B cell (primary cell): ENCODE measurements at regions not wholly inside any gene's neighbourhood (a gene's known extent, or its start where the extent isn't known, plus 50 kb on each side); places are given as distances from the start of the nearest gene placed in this dataset.

Source experiments
- CTCF ChIP-seq: fragments of 200-600 bp; IDR thresholded peaks from one replicate; pipeline ENCODE4 v1.8.0; 2022; ENCODE audit warnings: antibody characterized with exemption, mild to moderate bottlenecking
- EZH2 ChIP-seq: IDR thresholded peaks from 2 replicates; pipeline ENCODE4 v1.6.1; 2012; ENCODE audit warnings: borderline replicate concordance, low read depth, mild to moderate bottlenecking, moderate library complexity, low read length; ENCODE audit not compliant: insufficient read depth, poor library complexity, severe bottlenecking

DNA sequence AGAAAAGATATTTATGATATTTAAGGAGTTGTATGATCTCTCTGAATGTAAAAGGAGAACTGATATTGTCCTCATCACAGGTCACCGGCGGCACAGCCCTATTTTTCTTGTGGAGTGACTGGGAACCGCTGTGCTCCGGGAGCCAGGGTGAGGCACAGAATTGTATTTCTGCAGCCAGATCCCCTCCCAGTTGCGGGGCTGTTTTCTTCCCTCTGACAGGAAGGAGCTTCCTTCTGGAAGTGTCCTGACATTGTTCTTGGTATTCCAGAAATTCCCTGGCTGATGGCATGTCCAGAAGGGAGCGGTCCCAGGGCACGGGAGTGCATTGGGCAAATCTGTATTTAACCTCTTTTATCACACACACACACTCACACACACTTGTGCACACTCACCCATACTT is 268.6 kb upstream of the FOXF1 start:
- TF ChIP-seq CTCF (no peak), EZH2 (no peak)
